GM12872 (cell line): ENCODE measurements at regions not wholly inside any gene's neighbourhood (a gene's known extent, or its start where the extent isn't known, plus 50 kb on each side); places are given as distances from the start of the nearest gene placed in this dataset.

ENCODE experiments used
- CTCF ChIP-seq: IDR thresholded peaks from 3 replicates; pipeline ENCODE4 v1.5.1; 2011; ENCODE audit warnings: low read depth, mild to moderate bottlenecking, low read length, moderate library complexity; ENCODE audit not compliant: insufficient read depth

DNA sequence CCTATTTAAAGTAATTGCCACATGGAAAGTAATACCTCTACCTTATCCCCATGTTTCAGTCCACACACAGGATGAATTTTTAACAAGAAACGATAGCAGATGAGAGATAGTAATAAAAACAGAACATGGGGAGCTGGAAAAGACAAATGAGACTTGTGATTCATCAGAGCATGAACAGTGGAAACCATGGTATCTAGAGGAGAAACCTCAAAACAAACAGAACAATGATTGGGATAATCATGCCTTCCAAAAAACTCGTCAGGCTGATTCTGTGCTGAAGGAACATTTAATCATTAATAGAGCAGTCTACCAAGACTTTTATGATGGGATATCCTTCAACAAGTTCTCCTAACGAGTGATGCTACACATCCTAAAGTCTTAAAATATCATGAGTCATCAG, 1390.7 kb downstream of the FSCB start:
- TF ChIP-seq CTCF, result no peak

- no peak for TF ChIP-seq CTCF
Observed at GRCh38 chr14:43105305-43105704, 1401.8 kb downstream of the FSCB start.

- TF ChIP-seq CTCF, result no peak
Observed at GRCh38 chr14:43090380-43090779, 1416.7 kb downstream of the FSCB start.

DNA sequence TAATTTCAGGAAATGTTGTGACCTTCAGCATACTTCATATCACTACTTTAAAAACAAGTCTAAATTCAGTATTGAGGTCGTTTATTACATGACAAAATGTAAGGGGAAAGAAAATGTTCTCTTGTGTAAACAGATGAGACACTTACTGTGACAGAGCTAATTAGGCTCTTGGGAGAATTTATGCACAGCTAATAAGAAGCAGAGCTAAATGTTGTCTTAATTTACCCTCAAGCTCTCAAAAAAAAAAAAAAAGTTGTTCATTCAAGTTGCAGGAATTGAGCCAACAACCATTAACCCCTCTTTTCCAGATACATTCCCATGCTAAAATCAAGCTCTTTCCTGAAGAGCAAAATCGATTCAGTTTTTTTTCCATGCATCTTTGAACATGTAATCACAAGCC, 1419.4 kb downstream of the FSCB start:
- no peak for TF ChIP-seq CTCF

DNA sequence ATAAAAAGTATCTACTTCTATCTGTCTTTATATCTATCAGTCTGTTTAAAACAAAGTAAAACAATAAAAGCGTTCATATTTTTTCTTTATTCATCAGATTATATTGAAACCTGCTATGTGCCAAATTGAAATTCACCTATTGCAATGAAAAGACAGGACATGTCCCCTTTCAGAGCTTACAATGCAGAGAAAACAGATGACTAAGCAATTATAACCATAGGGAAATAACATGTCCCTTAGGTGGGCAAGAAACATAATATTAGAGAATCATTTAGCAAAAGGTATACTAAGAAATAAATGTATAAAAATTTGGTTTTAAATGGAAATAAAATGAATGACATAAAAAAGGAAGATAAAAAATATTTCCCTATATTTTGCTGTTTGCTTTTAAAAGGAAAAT, 1421.3 kb downstream of the FSCB start:
- no peak for TF ChIP-seq CTCF

- TF ChIP-seq CTCF, result no peak
Observed at GRCh38 chr14:43056106-43056505, 1449.4 kb downstream of the LRFN5 start.

DNA sequence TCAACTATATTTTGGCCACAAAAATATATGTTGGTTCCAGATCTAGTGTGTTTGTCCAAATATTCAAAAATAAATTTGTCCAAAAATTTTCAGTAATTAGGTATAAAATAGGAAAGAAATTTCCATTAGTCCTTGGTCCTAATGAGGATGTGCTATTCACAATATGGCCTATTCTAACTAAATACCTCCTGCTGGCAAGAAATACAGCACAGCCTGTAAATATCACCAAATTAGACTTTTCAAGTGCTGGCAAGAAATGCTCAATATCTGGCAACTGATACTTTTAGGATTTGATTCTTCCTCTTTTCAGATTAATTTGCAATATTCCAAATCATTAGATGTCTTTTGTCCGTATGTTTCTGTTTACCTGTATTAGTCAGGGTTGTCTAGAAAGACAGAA, 1446.2 kb downstream of the LRFN5 start:
- TF ChIP-seq CTCF, result no peak

DNA sequence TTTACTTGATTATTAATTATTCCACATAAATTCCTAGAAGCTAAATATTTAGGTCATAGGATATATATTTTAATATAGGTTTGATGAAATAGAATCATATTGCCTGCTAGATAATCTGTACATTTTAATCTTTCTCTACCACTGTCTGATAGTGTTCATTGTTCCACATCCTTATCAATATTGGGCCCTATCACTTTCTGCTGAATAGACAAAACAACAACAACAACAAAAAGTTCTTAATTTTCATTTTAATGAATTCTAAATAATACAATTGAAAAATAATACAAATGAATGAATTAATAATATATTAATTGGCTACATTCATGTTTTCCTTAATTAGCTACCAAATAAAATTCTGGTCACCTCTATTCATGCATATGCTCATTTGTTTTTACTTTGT, 1437.2 kb downstream of the LRFN5 start:
- TF ChIP-seq CTCF, result no peak
